ENCODE measurements at regions not wholly inside any gene's neighbourhood (a gene's known extent, or its start where the extent isn't known, plus 50 kb on each side); places are given as distances from the start of the nearest gene placed in this dataset.

GRCh38 chr16:64749346-64749745, 372.5 kb downstream of the CDH11 start:
- H3K4me2 ChIP-seq (ENCODE audit: low read length): no peak overlapping the region
- no peaks in the 10 kb centered on the region for H3F3A ChIP-seq (ENCODE audit: insufficient read depth, low read length, poor library complexity, severe bottlenecking)
- no peaks in the 10 kb centered on the region for H3K36me3 ChIP-seq (ENCODE audit: insufficient read depth, low read length)
- H3K9me2 ChIP-seq (ENCODE audit: insufficient read depth, low read length): no peaks in the 10 kb centered on the region
- no peaks in the 10 kb centered on the region for H3K79me2 ChIP-seq (replicated peaks; ENCODE audit: insufficient read depth, low read length)
- TF ChIP-seq MXI1 (conservative IDR thresholded peaks at IDR 0.05; ENCODE audit: poor library complexity, severe bottlenecking): no peak
- no peaks in the 10 kb centered on the region for H3K27me3 ChIP-seq (ENCODE audit: insufficient read depth, low read depth, low read length)
- H4K20me1 ChIP-seq (ENCODE audit: insufficient read depth): no peaks in the 10 kb centered on the region
- H3K9ac ChIP-seq (ENCODE audit: low read length): no peak overlapping the region
- H3K27ac ChIP-seq (ENCODE audit: low read length): no peak overlapping the region
- H2AFZ ChIP-seq (ENCODE audit: low read depth, low read length): no peak overlapping the region
- H3K4me3 ChIP-seq (ENCODE audit: low read length): no peak overlapping the region
- H3K9me3 ChIP-seq (ENCODE audit: low read length): no peaks in the 10 kb centered on the region

- TF ChIP-seq EZH2 (IDR thresholded peaks at IDR 0.05; ENCODE audit: borderline replicate concordance, insufficient read depth, low read length, poor library complexity, severe bottlenecking) (no peak), RAD21 (conservative IDR thresholded peaks at IDR 0.05) (no peak), EP300 (conservative IDR thresholded peaks at IDR 0.05; ENCODE audit: poor library complexity, severe bottlenecking) (no peak), REST (IDR thresholded peaks at IDR 0.05; ENCODE audit: borderline replicate concordance) (no peak), TAF1 (IDR thresholded peaks at IDR 0.05; ENCODE audit: low read depth) (no peak), SMC3 (conservative IDR thresholded peaks at IDR 0.05; ENCODE audit: poor library complexity) (no peak), POLR2AphosphoS5 (IDR thresholded peaks at IDR 0.05) (no peak), MXI1 (conservative IDR thresholded peaks at IDR 0.05; ENCODE audit: poor library complexity, severe bottlenecking) (no peak)
- TF ChIP-seq, protein P1, sequence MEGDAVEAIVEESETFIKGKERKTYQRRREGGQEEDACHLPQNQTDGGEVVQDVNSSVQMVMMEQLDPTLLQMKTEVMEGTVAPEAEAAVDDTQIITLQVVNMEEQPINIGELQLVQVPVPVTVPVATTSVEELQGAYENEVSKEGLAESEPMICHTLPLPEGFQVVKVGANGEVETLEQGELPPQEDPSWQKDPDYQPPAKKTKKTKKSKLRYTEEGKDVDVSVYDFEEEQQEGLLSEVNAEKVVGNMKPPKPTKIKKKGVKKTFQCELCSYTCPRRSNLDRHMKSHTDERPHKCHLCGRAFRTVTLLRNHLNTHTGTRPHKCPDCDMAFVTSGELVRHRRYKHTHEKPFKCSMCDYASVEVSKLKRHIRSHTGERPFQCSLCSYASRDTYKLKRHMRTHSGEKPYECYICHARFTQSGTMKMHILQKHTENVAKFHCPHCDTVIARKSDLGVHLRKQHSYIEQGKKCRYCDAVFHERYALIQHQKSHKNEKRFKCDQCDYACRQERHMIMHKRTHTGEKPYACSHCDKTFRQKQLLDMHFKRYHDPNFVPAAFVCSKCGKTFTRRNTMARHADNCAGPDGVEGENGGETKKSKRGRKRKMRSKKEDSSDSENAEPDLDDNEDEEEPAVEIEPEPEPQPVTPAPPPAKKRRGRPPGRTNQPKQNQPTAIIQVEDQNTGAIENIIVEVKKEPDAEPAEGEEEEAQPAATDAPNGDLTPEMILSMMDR (IDR thresholded peaks at IDR 0.05; ENCODE audit: poor library complexity, severe bottlenecking): no peak
- Histone ChIP-seq H2AFZ (ENCODE audit: low read depth, low read length) (no peak overlapping the region), H3K9me3 (ENCODE audit: low read length) (no peaks in the 10 kb centered on the region)
Measured at GRCh38 chr16:64745258-64745930, 376.5 kb downstream of the CDH11 start.

More at GRCh38 chr16:64745258-64745930, 376.5 kb downstream of the CDH11 start:
- no peaks in the 10 kb centered on the region for H4K20me1 ChIP-seq (ENCODE audit: insufficient read depth)
- H3K27ac ChIP-seq (ENCODE audit: low read length): no peak overlapping the region
- H3K4me2 ChIP-seq (ENCODE audit: low read length): no peak overlapping the region
- H3K36me3 ChIP-seq (ENCODE audit: insufficient read depth, low read length): no peaks in the 10 kb centered on the region
- no peak overlapping the region for H3K9ac ChIP-seq (ENCODE audit: low read length)
- no peaks in the 10 kb centered on the region for H3K79me2 ChIP-seq (replicated peaks; ENCODE audit: insufficient read depth, low read length)
- no peaks in the 10 kb centered on the region for H3K27me3 ChIP-seq (ENCODE audit: insufficient read depth, low read depth, low read length)
- no peaks in the 10 kb centered on the region for H3K9me2 ChIP-seq (ENCODE audit: insufficient read depth, low read length)
- H3F3A ChIP-seq (ENCODE audit: insufficient read depth, low read length, poor library complexity, severe bottlenecking): no peaks in the 10 kb centered on the region
- H3K4me3 ChIP-seq (ENCODE audit: low read length): no peak overlapping the region
